ENCODE measurements at regions not wholly inside any gene's neighbourhood (a gene's known extent, or its start where the extent isn't known, plus 50 kb on each side); places are given as distances from the start of the nearest gene placed in this dataset.
"Not testable (repeated sequence)": the region's sequence is repeated elsewhere in the genome, so short reads cannot be mapped to it uniquely, and the experiment has no call there.

DNA sequence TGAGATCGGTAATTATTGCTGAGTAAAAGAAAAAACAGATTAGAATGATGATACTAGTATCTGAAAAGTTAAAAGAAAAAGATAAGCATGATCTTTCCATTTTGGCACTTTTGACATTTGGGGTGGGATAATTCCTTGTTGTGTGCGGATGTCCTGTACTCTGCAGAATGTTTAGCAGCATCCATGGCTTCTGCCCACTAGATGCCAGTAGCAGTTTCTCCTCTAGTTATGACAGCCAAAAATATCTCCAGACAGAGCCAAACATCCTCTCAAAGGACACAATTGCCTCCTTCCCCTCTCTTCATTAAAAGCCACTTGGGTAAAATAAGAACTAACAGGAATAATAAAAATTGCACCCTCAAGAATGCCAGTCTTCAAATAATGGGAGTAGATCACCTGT, 468.8 kb upstream of the GRM7 start:
- H3K36me3 ChIP-seq: no peaks in the 10 kb centered on the region
- H3K27me3 ChIP-seq: no peaks in the 10 kb centered on the region
- no peak overlapping the region for H3K4me3 ChIP-seq
- no peak for DNase-seq (ENCODE audit: low spot score in 2 of 2)
- WGBS, 2 donors: 86% methylated on average over 2 of the region's 2 CpGs
- no peak overlapping the region for H3K27ac ChIP-seq
- TF ChIP-seq POLR2A (IDR thresholded peaks at IDR 0.05): no peak
- TF ChIP-seq EP300 (IDR thresholded peaks at IDR 0.05): no peak
- TF ChIP-seq CTCF (IDR thresholded peaks at IDR 0.05): no peak
- H3K9me3 ChIP-seq: no peaks in the 10 kb centered on the region
- H3K4me1 ChIP-seq: no peaks in the 10 kb centered on the region

DNA sequence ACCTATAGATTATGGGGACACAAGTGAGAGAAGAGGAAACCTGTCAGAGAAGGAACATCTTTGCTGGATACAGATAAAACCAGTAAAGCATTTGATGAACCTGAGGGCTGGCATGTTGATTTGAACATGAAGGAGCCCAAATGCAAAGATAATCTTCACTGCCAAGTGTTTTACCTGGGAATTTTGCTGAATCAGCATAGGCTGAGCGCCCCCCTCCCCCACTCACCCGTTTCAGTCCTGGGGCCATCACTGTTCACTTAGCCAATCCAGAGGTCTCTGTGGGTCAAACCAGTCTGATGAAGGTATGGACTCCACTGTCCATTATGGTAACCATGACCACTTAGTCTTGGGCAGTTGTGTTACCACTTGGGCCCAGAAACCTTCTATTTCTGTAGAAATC, 466.0 kb upstream of the GRM7 start:
- Histone ChIP-seq H3K9me3 (no peaks in the 10 kb centered on the region), H3K27ac (no peak overlapping the region), H3K36me3 (no peaks in the 10 kb centered on the region), H3K4me1 (no peaks in the 10 kb centered on the region), H3K4me3 (no peak overlapping the region), H3K27me3 (no peaks in the 10 kb centered on the region)
- WGBS, 2 donors: 70 to 87% methylated on average over 2 of the region's 2 CpGs
- TF ChIP-seq CTCF (IDR thresholded peaks at IDR 0.05): no peak
- TF ChIP-seq EP300 (IDR thresholded peaks at IDR 0.05): no peak
- no peak for TF ChIP-seq POLR2A (IDR thresholded peaks at IDR 0.05)
- no peak for DNase-seq (ENCODE audit: low spot score in 2 of 2)

DNA sequence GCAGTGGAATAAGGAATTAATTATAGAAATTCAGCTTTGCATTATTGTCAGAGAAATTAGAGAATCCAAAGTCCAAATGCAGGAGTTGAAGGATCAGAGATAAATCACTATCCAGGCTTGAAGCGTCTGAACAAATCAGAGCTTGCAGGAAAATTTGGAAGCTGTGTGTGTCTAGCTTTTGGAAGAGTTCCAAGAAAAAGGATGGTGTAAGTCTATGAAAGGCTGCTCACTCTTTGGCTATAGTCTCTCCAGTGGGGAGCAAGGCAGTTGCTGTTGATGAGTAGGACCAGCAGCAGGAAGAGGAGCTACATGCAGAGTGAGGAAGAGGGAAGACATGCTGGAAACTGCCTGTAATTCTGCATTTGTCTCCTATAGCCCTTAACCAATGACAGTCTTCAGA, 464.3 kb upstream of the GRM7 start:
- DNase-seq (ENCODE audit: low spot score in 2 of 2): no peak
- no peaks in the 10 kb centered on the region for H3K27me3 ChIP-seq
- no peak overlapping the region for H3K27ac ChIP-seq
- TF ChIP-seq EP300 (IDR thresholded peaks at IDR 0.05) (no peak), CTCF (IDR thresholded peaks at IDR 0.05) (no peak), POLR2A (IDR thresholded peaks at IDR 0.05) (no peak)
- no peaks in the 10 kb centered on the region for H3K9me3 ChIP-seq
- 38 to 41% methylated on average over 1 of the region's 1 CpG for WGBS, 2 donors
- H3K4me3 ChIP-seq: no peak overlapping the region
- H3K36me3 ChIP-seq: no peaks in the 10 kb centered on the region
- no peaks in the 10 kb centered on the region for H3K4me1 ChIP-seq

DNA sequence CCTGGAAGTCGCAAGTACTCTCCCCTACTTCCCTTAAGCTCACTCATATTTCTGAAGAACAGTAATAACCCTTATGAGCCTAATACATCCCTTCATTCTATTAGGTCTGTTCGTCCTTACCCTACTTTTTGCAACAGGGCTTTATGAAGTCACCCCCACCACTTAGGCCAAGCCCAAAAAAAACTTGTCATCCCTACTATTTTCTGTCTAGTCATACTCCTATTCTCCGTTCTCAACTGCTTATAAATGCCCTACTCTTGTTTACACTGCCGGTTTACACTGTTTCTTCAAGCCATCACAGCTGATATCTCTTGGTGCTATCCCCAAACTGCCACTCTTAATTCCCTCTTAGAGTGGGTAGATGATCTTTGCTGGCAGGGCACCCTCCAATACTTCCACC, 458.2 kb upstream of the GRM7 start:
- not testable (repeated sequence) for H3K27me3 ChIP-seq; H3K36me3 ChIP-seq; H3K4me3 ChIP-seq; H3K27ac ChIP-seq; H3K4me1 ChIP-seq; DNase-seq (ENCODE audit: low spot score in 2 of 2)
- peaks cover 0 to 15% (median 0%) of the 10 kb centered on the region in 4 donors for H3K9me3 ChIP-seq
- 87% methylated on average over 4 of the region's 4 CpGs for WGBS, 2 donors

- H3K27ac ChIP-seq; DNase-seq (ENCODE audit: low spot score in 2 of 2); H3K4me1 ChIP-seq; H3K36me3 ChIP-seq; H3K4me3 ChIP-seq; H3K27me3 ChIP-seq: not testable (repeated sequence)
- 84 to 89% methylated on average over 4 of the region's 4 CpGs for WGBS, 2 donors
- peaks cover 0 to 15% (median 0%) of the 10 kb centered on the region in 4 donors for H3K9me3 ChIP-seq
Observed at GRCh38 chr3:6406923-6407322, 454.0 kb upstream of the GRM7 start.

GRCh38 chr3:6416049-6416661, 444.8 kb upstream of the GRM7 start:
- Histone ChIP-seq H3K27me3 (no peaks in the 10 kb centered on the region), H3K9me3 (no peaks in the 10 kb centered on the region), H3K36me3 (no peaks in the 10 kb centered on the region)

GRCh38 chr3:6417174-6417573, 443.7 kb upstream of the GRM7 start:
- 82 to 83% methylated on average over 4 of the region's 4 CpGs for WGBS, 2 donors
- no peaks in the 10 kb centered on the region for H3K36me3 ChIP-seq
- no peak for DNase-seq (ENCODE audit: low spot score in 2 of 2)
- H3K27me3 ChIP-seq: no peaks in the 10 kb centered on the region
- no peaks in the 10 kb centered on the region for H3K9me3 ChIP-seq
- TF ChIP-seq POLR2A (IDR thresholded peaks at IDR 0.05) (no peak), EP300 (IDR thresholded peaks at IDR 0.05) (no peak), CTCF (IDR thresholded peaks at IDR 0.05) (no peak)
- H3K27ac ChIP-seq: no peak overlapping the region
- H3K4me1 ChIP-seq: no peaks in the 10 kb centered on the region
- no peak overlapping the region for H3K4me3 ChIP-seq

More at GRCh38 chr3:6416049-6416661, 444.8 kb upstream of the GRM7 start:
- 77 to 78% methylated on average over 4 of the region's 4 CpGs for WGBS, 2 donors
- Histone ChIP-seq H3K4me1 (no peaks in the 10 kb centered on the region), H3K4me3 (no peak overlapping the region), H3K27ac (no peak overlapping the region)
- no peak for DNase-seq (ENCODE audit: low spot score in 2 of 2)
- TF ChIP-seq EP300 (IDR thresholded peaks at IDR 0.05): no peak
- no peak for TF ChIP-seq POLR2A (IDR thresholded peaks at IDR 0.05)
